Epidermal melanocyte (primary cell): ENCODE measurements at regions not wholly inside any gene's neighbourhood (a gene's known extent, or its start where the extent isn't known, plus 50 kb on each side); places are given as distances from the start of the nearest gene placed in this dataset.
"Not testable (repeated sequence)": the region's sequence is repeated elsewhere in the genome, so short reads cannot be mapped to it uniquely, and the experiment has no call there.

Experiments
- DNase-seq: peaks from one replicate; pipeline ENCODE4 v3.0.0; 2011; ENCODE audit warnings: low spot score; ENCODE audit not compliant: insufficient read length

GRCh38 chr4:181018472-181018871 is 1224.7 kb upstream of the TENM3 start:
- no peak for DNase-seq

- no peak for DNase-seq
Observed at GRCh38 chr4:181018913-181019312, 1224.3 kb upstream of the TENM3 start.

GRCh38 chr4:181020456-181020855 is 1222.7 kb upstream of the TENM3 start:
- no peak for DNase-seq

GRCh38 chr4:181021213-181021612 is 1222.0 kb upstream of the TENM3 start:
- no peak for DNase-seq

- DNase-seq: not testable (repeated sequence)
Observed at GRCh38 chr4:181030135-181030921, 1212.9 kb upstream of the TENM3 start.

- no peak for DNase-seq
Observed at GRCh38 chr4:181030961-181031360, 1212.2 kb upstream of the TENM3 start.

- DNase-seq: no peak
Observed at GRCh38 chr4:181043486-181043885, 1199.7 kb upstream of the TENM3 start.

- DNase-seq: no peak
Observed at GRCh38 chr4:181046809-181047208, 1196.4 kb upstream of the TENM3 start.

- no peak for DNase-seq
Observed at GRCh38 chr4:181051931-181052330, 1191.3 kb upstream of the TENM3 start.

GRCh38 chr4:181061787-181062186 is 1181.4 kb upstream of the TENM3 start:
- DNase-seq: no peak

GRCh38 chr4:181063212-181063611 is 1180.0 kb upstream of the TENM3 start:
- DNase-seq: no peak

- no peak for DNase-seq
Observed at GRCh38 chr4:181077341-181077740, 1165.9 kb upstream of the TENM3 start.

- no peak for DNase-seq
Observed at GRCh38 chr4:181078196-181078595, 1165.0 kb upstream of the TENM3 start.

GRCh38 chr4:181083757-181084361 is 1159.3 kb upstream of the TENM3 start:
- no peak for DNase-seq

GRCh38 chr4:181085557-181085956 is 1157.6 kb upstream of the TENM3 start:
- no peak for DNase-seq

GRCh38 chr4:181105487-181105886 is 1137.7 kb upstream of the TENM3 start:
- DNase-seq: no peak

- DNase-seq: no peak
Observed at GRCh38 chr4:181106398-181106797, 1136.8 kb upstream of the TENM3 start.

- no peak for DNase-seq
Observed at GRCh38 chr4:181108237-181108636, 1135.0 kb upstream of the TENM3 start.

- no peak for DNase-seq
Observed at GRCh38 chr4:181119186-181119585, 1124.0 kb upstream of the TENM3 start.

- no peak for DNase-seq
Observed at GRCh38 chr4:181121733-181122132, 1121.5 kb upstream of the TENM3 start.

- DNase-seq: no peak
Observed at GRCh38 chr4:181127171-181127570, 1116.0 kb upstream of the TENM3 start.

- DNase-seq: not testable (repeated sequence)
Observed at GRCh38 chr4:181130317-181130716, 1112.9 kb upstream of the TENM3 start.

GRCh38 chr4:181137351-181137750 is 1105.9 kb upstream of the TENM3 start:
- DNase-seq: no peak
